Lung (tissue), 11 donors: ENCODE measurements at regions not wholly inside any gene's neighbourhood (a gene's known extent, or its start where the extent isn't known, plus 50 kb on each side); places are given as distances from the start of the nearest gene placed in this dataset.

Experiments used
- ATAC-seq: fragments of 200-7000 bp; cut with Tn5 transposase; one replicate; pipeline ENCODE4 v1.9.1; 2020; ENCODE audit warnings: moderate number of reproducible peaks; ENCODE audit not compliant: insufficient read depth, low FRiP score
- DNase-seq, 3 donors: peaks; one replicate each; pipeline ENCODE4 v3.0.0-alpha.2; 2013 to 2017
- H3K27ac ChIP-seq, 2 donors: one replicate each; pipeline ENCODE4 v1.5.1; 2013; ENCODE audit warnings: mild to moderate bottlenecking in 2 of 2, moderate library complexity in 2 of 2, control low read depth in 1 of 2, inconsistent platforms in 1 of 2, low read depth in 1 of 2, low read length in 1 of 2
- H3K27me3 ChIP-seq, 3 donors: one replicate each; pipeline ENCODE4 v1.5.1; 2013; ENCODE audit warnings: low read length in 2 of 3; ENCODE audit not compliant: control insufficient read depth in 3 of 3, insufficient read depth in 3 of 3
- H3K36me3 ChIP-seq, 4 donors: one replicate each; pipeline ENCODE4 v1.5.1; 2013; ENCODE audit warnings: low read length in 4 of 4, mild to moderate bottlenecking in 1 of 4, moderate library complexity in 1 of 4; ENCODE audit not compliant: control insufficient read depth in 4 of 4, insufficient read depth in 4 of 4
- H3K4me1 ChIP-seq, 5 donors: one replicate each; pipeline ENCODE4 v1.5.1; 2013; ENCODE audit warnings: low read length in 5 of 5, mild to moderate bottlenecking in 2 of 5, moderate library complexity in 1 of 5; ENCODE audit not compliant: control insufficient read depth in 5 of 5, insufficient read depth in 5 of 5
- H3K4me3 ChIP-seq: one replicate; pipeline ENCODE4 v1.5.1; 2013; ENCODE audit warnings: mild to moderate bottlenecking, control low read depth, moderate library complexity
- H3K9ac ChIP-seq, 2 donors: one replicate each; pipeline ENCODE4 v1.5.1; 2013; ENCODE audit warnings: low read length in 2 of 2, control low read depth in 1 of 2; ENCODE audit not compliant: insufficient read depth in 1 of 2
- H3K9me3 ChIP-seq, 4 donors: one replicate each; pipeline ENCODE4 v1.5.1; 2013; ENCODE audit warnings: low read length in 3 of 4, mild to moderate bottlenecking in 1 of 4, moderate library complexity in 1 of 4; ENCODE audit not compliant: control insufficient read depth in 4 of 4, insufficient read depth in 3 of 4
- CTCF ChIP-seq: IDR thresholded peaks from 2 replicates; pipeline ENCODE4 v1.5.1; 2012; ENCODE audit warnings: mild to moderate bottlenecking; ENCODE audit errors: control extremely low read depth, extremely low read depth
- WGBS, 2 donors: extraction: QIAGEN DNeasy Blood & Tissue Kit; methylation state at CpG; one replicate each; pipeline ENCODE4 v1.1.7; 2013; 5-methylcytosine and 5-hydroxymethylcytosine counted together
- donor health status: control.
- donor health status: control.
- donor health status: Bipolar disorder and iron deficiency.
- donor health status: healthy.
- donor health status: DM: yes; HTN: yes; CAD: no.

GRCh38 chr3:178369811-178370210 lies 166.4 kb upstream of the KCNMB2 start:
- H3K9me3 ChIP-seq = peaks cover 0 to 5% (median 0%) of the 10 kb centered on the region in 4 donors
- H3K4me3 ChIP-seq = no peak overlapping the region
- peaks cover 0 to 6% (median 2%) of the 10 kb centered on the region in 5 donors for H3K4me1 ChIP-seq
- no peak overlapping the region for H3K9ac ChIP-seq
- H3K36me3 ChIP-seq = peaks cover 0 to 3% (median 0%) of the 10 kb centered on the region in 4 donors
- TF ChIP-seq CTCF = no peak
- 91 to 93% methylated on average over 2 of the region's 2 CpGs for WGBS, 2 donors
- no peaks in the 10 kb centered on the region for H3K27me3 ChIP-seq
- DNase-seq = no peak
- no peak for ATAC-seq
- H3K27ac ChIP-seq = no peak overlapping the region

GRCh38 chr3:178370387-178370786 lies 165.8 kb upstream of the KCNMB2 start:
- peaks cover 0 to 5% (median 0%) of the 10 kb centered on the region in 4 donors for H3K9me3 ChIP-seq
- 89 to 90% methylated on average over 5 of the region's 5 CpGs for WGBS, 2 donors
- peaks cover 0 to 6% (median 2%) of the 10 kb centered on the region in 5 donors for H3K4me1 ChIP-seq
- ATAC-seq (no peak), DNase-seq (no peak)
- H3K36me3 ChIP-seq = peaks cover 0 to 3% (median 0%) of the 10 kb centered on the region in 4 donors
- H3K27me3 ChIP-seq = no peaks in the 10 kb centered on the region
- no peak for TF ChIP-seq CTCF
- no peak overlapping the region for H3K27ac ChIP-seq
- no peak overlapping the region for H3K4me3 ChIP-seq
- no peak overlapping the region for H3K9ac ChIP-seq

GRCh38 chr3:178381555-178381954 lies 154.7 kb upstream of the KCNMB2 start:
- no peaks in the 10 kb centered on the region for H3K27me3 ChIP-seq
- no peak overlapping the region for H3K27ac ChIP-seq
- H3K9me3 ChIP-seq = no peaks in the 10 kb centered on the region
- H3K9ac ChIP-seq = no peak overlapping the region
- no peaks in the 10 kb centered on the region for H3K36me3 ChIP-seq
- WGBS, 2 donors = 59 to 63% methylated on average over 1 of the region's 1 CpG
- no peak for ATAC-seq
- no peak for TF ChIP-seq CTCF
- no peak overlapping the region for H3K4me3 ChIP-seq
- no peak for DNase-seq
- peaks cover 0 to 37% (median 13%) of the 10 kb centered on the region in 5 donors for H3K4me1 ChIP-seq

- H3K4me3 ChIP-seq = no peak overlapping the region
- no peaks in the 10 kb centered on the region for H3K36me3 ChIP-seq
- ATAC-seq (no peak), DNase-seq (peak in 2 of 3 donors; percentile 69 to 84)
- no peaks in the 10 kb centered on the region for H3K9me3 ChIP-seq
- WGBS, 2 donors = 63 to 90% methylated on average over 1 of the region's 1 CpG
- H3K27me3 ChIP-seq = no peaks in the 10 kb centered on the region
- no peak for TF ChIP-seq CTCF
- H3K9ac ChIP-seq = no peak overlapping the region
- no peak overlapping the region for H3K27ac ChIP-seq
- peaks cover 0 to 37% (median 13%) of the 10 kb centered on the region in 5 donors for H3K4me1 ChIP-seq
Measured at GRCh38 chr3:178381971-178382448, 154.2 kb upstream of the KCNMB2 start.
